ENCODE measurements at regions not wholly inside any gene's neighbourhood (a gene's known extent, or its start where the extent isn't known, plus 50 kb on each side); places are given as distances from the start of the nearest gene placed in this dataset.

- no peaks in the 10 kb centered on the region for H3K36me3 Mint-ChIP-seq (ENCODE audit: low read depth)
- intact Hi-C loops (cut with micrococcal nuclease): no loop called here
- CTCF ChIA-PET: no interaction called here
- peaks cover 10% of the 10 kb centered on the region for H3K27me3 Mint-ChIP-seq (ENCODE audit: low read depth)
- H3K9me3 Mint-ChIP-seq: no peaks in the 10 kb centered on the region
- DNase-seq: no peak
- no peaks in the 10 kb centered on the region for H3K4me1 Mint-ChIP-seq (ENCODE audit: low read depth)
- H3K4me3 Mint-ChIP-seq: no peak overlapping the region
- no peak overlapping the region for H3K27ac Mint-ChIP-seq
Measured at GRCh38 chr15:92333709-92334108, 60.0 kb upstream of the ST8SIA2 start.

DNA sequence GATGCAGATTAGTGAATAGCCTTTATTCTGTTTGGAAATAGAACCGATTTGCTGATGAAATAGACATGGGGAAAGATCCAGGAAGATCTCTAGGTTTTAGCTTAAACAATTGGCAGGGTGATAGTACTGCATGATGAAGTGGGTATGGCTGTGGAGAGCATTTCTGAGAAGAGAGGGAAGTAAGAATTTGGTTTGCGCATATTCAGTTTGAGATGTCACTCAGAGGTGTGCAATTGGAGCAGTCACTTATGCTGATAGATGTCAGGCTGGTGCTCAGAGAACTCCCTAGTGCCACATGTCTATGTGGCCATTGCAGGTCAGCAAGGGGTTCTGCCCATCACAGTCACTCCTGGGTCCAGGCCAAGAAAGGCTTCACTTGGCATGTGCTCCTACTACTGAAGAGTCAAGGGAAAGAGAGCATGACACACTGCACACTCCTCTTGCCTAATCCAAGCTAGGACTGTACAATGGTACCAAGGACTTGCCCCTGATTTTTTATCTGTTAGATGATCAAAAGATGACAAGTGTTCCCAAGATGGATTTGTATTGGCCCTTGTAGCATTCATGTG is 57.2 kb upstream of the ST8SIA2 start:
- Mint-ChIP-seq H3K27ac (no peak overlapping the region), H3K27me3 (ENCODE audit: low read depth) (peaks cover 10% of the 10 kb centered on the region), H3K4me3 (no peak overlapping the region), H3K36me3 (ENCODE audit: low read depth) (no peaks in the 10 kb centered on the region), H3K4me1 (ENCODE audit: low read depth) (no peaks in the 10 kb centered on the region), H3K9me3 (no peaks in the 10 kb centered on the region)
- CTCF ChIA-PET: no interaction called here
- no peak for DNase-seq
- intact Hi-C loops (cut with micrococcal nuclease): no loop called here

DNA sequence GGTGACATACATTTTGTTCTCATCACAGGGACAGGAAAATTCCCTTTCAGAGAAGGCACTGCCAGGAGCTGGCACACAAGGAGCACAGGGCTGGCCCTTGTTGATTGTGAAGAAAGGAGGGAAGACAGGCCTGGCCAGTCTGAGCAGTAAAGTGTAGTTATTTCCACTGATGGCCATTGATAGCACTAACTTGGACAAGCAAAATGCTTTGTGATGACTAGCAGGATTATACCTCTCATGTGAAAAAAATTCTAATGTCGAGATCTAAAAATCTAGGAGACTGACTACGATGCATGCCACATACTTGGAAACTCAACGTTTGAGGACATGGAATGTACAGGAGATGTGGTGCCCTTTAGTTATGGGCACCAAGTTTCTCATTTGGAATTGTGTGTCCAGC is 54.3 kb upstream of the ST8SIA2 start:
- no peaks in the 10 kb centered on the region for H3K36me3 Mint-ChIP-seq (ENCODE audit: low read depth)
- no peak overlapping the region for H3K27ac Mint-ChIP-seq
- H3K4me3 Mint-ChIP-seq: no peak overlapping the region
- CTCF ChIA-PET: no interaction called here
- DNase-seq: no peak
- intact Hi-C loops (cut with micrococcal nuclease): no loop called here
- no peaks in the 10 kb centered on the region for H3K4me1 Mint-ChIP-seq (ENCODE audit: low read depth)
- peaks cover 10% of the 10 kb centered on the region for H3K27me3 Mint-ChIP-seq (ENCODE audit: low read depth)
- H3K9me3 Mint-ChIP-seq: no peaks in the 10 kb centered on the region

Measured in activated naive CD4-positive, alpha-beta T cell treated with anti-CD3 and anti-CD28 coated beads for 36 hours (primary cell).